Caco-2 (cell line): ENCODE measurements at regions not wholly inside any gene's neighbourhood (a gene's known extent, or its start where the extent isn't known, plus 50 kb on each side); places are given as distances from the start of the nearest gene placed in this dataset.
A peak's percentile ranks its signal among the peaks of the same experiment; 100 is the strongest.
"Not testable (repeated sequence)": the region's sequence is repeated elsewhere in the genome, so short reads cannot be mapped to it uniquely, and the experiment has no call there.

Experiments
- BruUV-seq: library from RNA; stranded (reverse); fragments of 400-500 nt; replicated peaks from 2 replicates; lab custom pipeline; 2021; lab: Mats Ljungman, UMichigan
- CTCF ChIA-PET: fragments of 300-600 bp; sonication (Branson Sonifier 250); formaldehyde crosslinking; loops from one replicate; lab custom pipeline; 2022; ENCODE audit warnings: antibody characterized with exemption; lab: Charles Lee
- POLR2A ChIA-PET: fragments of 300-600 bp; sonication (Branson Sonifier 250); formaldehyde crosslinking; loops from one replicate; lab custom pipeline; 2022; ENCODE audit warnings: antibody characterized with exemption; lab: Charles Lee
- DNase-seq, 2 experiments: peaks; one replicate each; pipeline versions ENCODE4 v3.0.0 to v3.0.0-alpha.2; 2020 to 2022
- H3K27me3 ChIP-seq: replicated peaks from 2 replicates; pipeline ENCODE4 v1.6.0; 2011; ENCODE audit warnings: low read length; ENCODE audit not compliant: control insufficient read depth, insufficient read depth
- H3K36me3 ChIP-seq: 2 replicates; pipeline ENCODE4 v1.5.1; 2011; ENCODE audit warnings: low read length; ENCODE audit not compliant: control insufficient read depth, insufficient read depth
- H3K4me1 ChIP-seq: fragments of 250-450 bp; sonication (Bioruptor Pico); 2 replicates; pipeline ENCODE4 v1.5.1; 2020; ENCODE audit warnings: mild to moderate bottlenecking
- H3K4me3 ChIP-seq: 2 replicates; pipeline ENCODE4 v1.5.1; 2011; ENCODE audit warnings: low read depth, mild to moderate bottlenecking, control low read depth, low read length
- H3K9me3 ChIP-seq: fragments of 250-450 bp; sonication (Bioruptor Pico); 2 replicates; pipeline ENCODE4 v1.5.1; 2020; ENCODE audit warnings: mild to moderate bottlenecking, moderate library complexity
- H3K27ac Mint-ChIP-seq: one replicate; pipeline ENCODE4 v1.8.0; 2022; ENCODE audit warnings: mixed read lengths; ENCODE audit not compliant: unreplicated experiment
- H3K27me3 Mint-ChIP-seq: one replicate; pipeline ENCODE4 v1.8.0; 2022; ENCODE audit warnings: mixed read lengths; ENCODE audit not compliant: insufficient read depth, unreplicated experiment
- H3K36me3 Mint-ChIP-seq: one replicate; pipeline ENCODE4 v1.8.0; 2022; ENCODE audit warnings: mild to moderate bottlenecking, mixed read lengths; ENCODE audit not compliant: insufficient read depth, unreplicated experiment
- H3K4me1 Mint-ChIP-seq: one replicate; pipeline ENCODE4 v1.8.0; 2022; ENCODE audit warnings: low read depth, mixed read lengths; ENCODE audit not compliant: unreplicated experiment
- H3K4me3 Mint-ChIP-seq: one replicate; pipeline ENCODE4 v1.8.0; 2022; ENCODE audit warnings: mild to moderate bottlenecking, moderate library complexity, mixed read lengths; ENCODE audit not compliant: unreplicated experiment
- H3K9me3 Mint-ChIP-seq: one replicate; pipeline ENCODE4 v1.8.0; 2022; ENCODE audit warnings: mixed read lengths; ENCODE audit not compliant: unreplicated experiment
- intact Hi-C: fragments of 100-400 bp; cut with micrococcal nuclease; formaldehyde crosslinking; loops from one replicate; pipeline ENCODE4 v1.10.0; 2022; ENCODE audit not compliant: unreplicated experiment
- TF ChIP-seq, protein P1 (sequence below), 2 experiments: fragments of 200-600 bp in 1 of 2; IDR thresholded peaks; 1 replicate in 1 of 2; 2 replicates in 1 of 2; pipeline versions ENCODE4 v1.5.1 to v1.8.0; 2011 to 2022; ENCODE audit warnings: antibody characterized with exemption in 1 of 2, control low read depth in 1 of 2, inconsistent platforms in 1 of 2, low read depth in 1 of 2, low read length in 1 of 2, mild to moderate bottlenecking in 1 of 2, moderate library complexity in 1 of 2; ENCODE audit not compliant: insufficient read depth in 1 of 2, severe bottlenecking in 1 of 2, unreplicated experiment in 1 of 2

DNA sequence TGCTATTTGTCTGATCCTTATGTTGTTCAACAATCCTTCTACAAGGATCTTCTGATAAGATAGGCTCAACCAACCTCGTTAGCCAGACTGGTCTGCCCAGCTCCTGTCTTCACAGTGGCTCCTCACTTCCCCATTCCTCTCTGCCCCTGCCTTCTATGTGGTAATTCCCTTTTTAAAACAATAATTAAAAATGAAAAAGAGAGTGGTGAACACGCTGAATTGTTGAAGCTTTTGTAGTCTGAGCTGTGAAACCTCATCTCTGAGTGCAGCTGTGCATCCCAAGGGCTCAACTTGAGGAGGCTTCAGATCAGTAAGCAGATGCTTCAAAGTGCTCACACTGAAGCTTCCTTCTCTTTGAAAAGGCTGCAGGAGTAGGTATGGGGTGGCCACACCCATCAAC is 70.7 kb upstream of the JUN start:
- Histone ChIP-seq H3K4me3 (no peak overlapping the region), H3K27me3 (no peaks in the 10 kb centered on the region), H3K36me3 (no peaks in the 10 kb centered on the region), H3K4me1 (peaks cover 29% of the 10 kb centered on the region), H3K9me3 (no peaks in the 10 kb centered on the region)
- no peak overlapping the region for H3K27ac Mint-ChIP-seq
- DNase-seq: peak; percentile 18 to 33
- CTCF ChIA-PET: interaction anchor here (1.0 to 1.4 kb wide), 3 partner anchors 9 to 56 kb away, joined by 3 read pairs; no protein-coding TSS in a partner anchor
- no TSS peak for BruUV-seq
- H3K4me1 Mint-ChIP-seq: peaks cover 11% of the 10 kb centered on the region
- no peaks in the 10 kb centered on the region for H3K9me3 Mint-ChIP-seq
- no peaks in the 10 kb centered on the region for H3K36me3 Mint-ChIP-seq
- no peaks in the 10 kb centered on the region for H3K27me3 Mint-ChIP-seq
- POLR2A ChIA-PET: no interaction called here
- TF ChIP-seq, protein P1, sequence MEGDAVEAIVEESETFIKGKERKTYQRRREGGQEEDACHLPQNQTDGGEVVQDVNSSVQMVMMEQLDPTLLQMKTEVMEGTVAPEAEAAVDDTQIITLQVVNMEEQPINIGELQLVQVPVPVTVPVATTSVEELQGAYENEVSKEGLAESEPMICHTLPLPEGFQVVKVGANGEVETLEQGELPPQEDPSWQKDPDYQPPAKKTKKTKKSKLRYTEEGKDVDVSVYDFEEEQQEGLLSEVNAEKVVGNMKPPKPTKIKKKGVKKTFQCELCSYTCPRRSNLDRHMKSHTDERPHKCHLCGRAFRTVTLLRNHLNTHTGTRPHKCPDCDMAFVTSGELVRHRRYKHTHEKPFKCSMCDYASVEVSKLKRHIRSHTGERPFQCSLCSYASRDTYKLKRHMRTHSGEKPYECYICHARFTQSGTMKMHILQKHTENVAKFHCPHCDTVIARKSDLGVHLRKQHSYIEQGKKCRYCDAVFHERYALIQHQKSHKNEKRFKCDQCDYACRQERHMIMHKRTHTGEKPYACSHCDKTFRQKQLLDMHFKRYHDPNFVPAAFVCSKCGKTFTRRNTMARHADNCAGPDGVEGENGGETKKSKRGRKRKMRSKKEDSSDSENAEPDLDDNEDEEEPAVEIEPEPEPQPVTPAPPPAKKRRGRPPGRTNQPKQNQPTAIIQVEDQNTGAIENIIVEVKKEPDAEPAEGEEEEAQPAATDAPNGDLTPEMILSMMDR (IDR thresholded peaks at IDR 0.05; ENCODE audit: insufficient read depth in 1 of 2, low read depth in 1 of 2, low read length in 1 of 2, severe bottlenecking in 1 of 2, unreplicated experiment in 1 of 2): no peak
- no peak overlapping the region for H3K4me3 Mint-ChIP-seq
- intact Hi-C loops: no loop called here

DNA sequence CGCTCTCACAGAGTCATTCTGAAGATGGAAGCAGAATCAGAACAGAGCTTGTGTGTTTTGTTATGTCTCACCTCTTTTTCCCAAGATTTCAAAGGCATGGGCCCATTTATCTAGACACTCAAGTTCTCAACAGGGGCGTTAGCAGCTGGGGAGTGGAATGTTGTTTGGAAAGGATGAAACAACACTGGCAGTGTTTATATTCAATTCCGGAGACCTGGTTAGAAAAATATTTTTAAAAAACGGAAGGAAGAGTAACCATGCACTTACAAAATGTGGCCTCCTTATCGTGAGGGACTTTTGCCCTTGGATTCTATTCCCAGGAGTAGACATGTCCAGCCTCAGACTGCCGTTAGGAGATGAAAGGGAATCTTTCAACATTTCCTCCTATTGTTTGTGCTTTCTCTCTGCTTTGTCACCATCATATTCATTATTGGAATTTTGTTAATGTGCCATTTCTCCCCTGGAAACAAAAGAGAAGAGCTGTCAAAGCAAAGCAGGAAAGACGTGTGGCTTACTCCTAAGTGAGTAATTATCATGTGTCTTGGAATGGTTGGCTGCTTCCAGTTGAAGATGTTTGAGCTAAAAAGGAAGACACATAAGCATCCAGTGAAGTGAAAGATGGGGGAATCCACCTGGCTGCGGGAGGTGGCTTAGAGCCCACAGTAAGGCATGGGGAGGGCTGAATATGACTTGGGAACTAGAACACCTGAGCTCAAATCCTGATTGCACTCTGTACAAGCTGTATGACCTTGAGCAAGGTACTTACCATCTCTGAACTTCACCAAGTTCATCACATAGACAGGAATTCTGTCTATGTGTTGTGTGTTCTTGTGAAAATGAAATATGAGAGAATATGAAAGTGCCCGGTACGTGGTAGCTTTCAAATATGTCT is 71.7 kb upstream of the JUN start:
- H3K4me3 ChIP-seq: no peak overlapping the region
- no peak overlapping the region for H3K27ac Mint-ChIP-seq
- no peak overlapping the region for H3K4me3 Mint-ChIP-seq
- no peaks in the 10 kb centered on the region for H3K27me3 Mint-ChIP-seq
- BruUV-seq: no TSS peak
- POLR2A ChIA-PET: no interaction called here
- H3K36me3 Mint-ChIP-seq: no peaks in the 10 kb centered on the region
- CTCF ChIA-PET: interaction anchor here (1.4 kb wide), 1 partner anchor 14 kb away, joined by 3 read pairs; no protein-coding TSS in a partner anchor
- intact Hi-C loops: loop anchor here (5.0 kb wide), 1 partner anchor 38 kb away; no protein-coding TSS in a partner anchor
- no peaks in the 10 kb centered on the region for H3K36me3 ChIP-seq
- H3K9me3 Mint-ChIP-seq: no peaks in the 10 kb centered on the region
- peaks cover 12% of the 10 kb centered on the region for H3K4me1 Mint-ChIP-seq
- no peaks in the 10 kb centered on the region for H3K27me3 ChIP-seq
- TF ChIP-seq, protein P1 (IDR thresholded peaks at IDR 0.05; ENCODE audit: insufficient read depth in 1 of 2, low read depth in 1 of 2, low read length in 1 of 2, severe bottlenecking in 1 of 2, unreplicated experiment in 1 of 2): no peak
- H3K9me3 ChIP-seq: no peaks in the 10 kb centered on the region
- no peak for DNase-seq
- peaks cover 29% of the 10 kb centered on the region for H3K4me1 ChIP-seq

DNA sequence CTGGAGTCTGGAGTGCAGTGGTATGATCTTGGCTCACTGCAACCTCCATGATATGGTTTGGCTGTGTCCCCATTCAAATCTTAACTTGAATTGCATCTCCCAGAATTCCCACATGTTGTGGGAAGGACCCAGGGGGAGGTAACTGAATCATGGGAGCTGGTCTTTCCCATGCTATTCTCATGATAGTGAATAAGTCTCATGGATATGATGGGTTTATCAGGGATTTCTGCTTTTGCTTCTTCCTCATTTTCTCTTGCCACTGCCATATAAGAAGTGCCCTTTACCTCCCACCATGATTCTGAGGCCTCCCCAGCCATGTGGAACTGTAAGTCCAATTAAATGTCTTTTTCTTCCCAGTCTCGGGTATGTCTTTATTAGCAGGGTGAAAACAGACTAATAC is 72.4 kb upstream of the JUN start:
- CTCF ChIA-PET: interaction anchor here (1.4 kb wide), 1 partner anchor 15 kb away, joined by 3 read pairs; no protein-coding TSS in a partner anchor
- H3K27me3 ChIP-seq, H3K27me3 Mint-ChIP-seq, H3K9me3 ChIP-seq, H3K4me3 Mint-ChIP-seq, H3K9me3 Mint-ChIP-seq, H3K27ac Mint-ChIP-seq, H3K36me3 ChIP-seq, BruUV-seq, POLR2A ChIA-PET, H3K36me3 Mint-ChIP-seq, H3K4me3 ChIP-seq, DNase-seq: not testable (repeated sequence)
- H3K4me1 ChIP-seq: peaks cover 29% of the 10 kb centered on the region
- H3K4me1 Mint-ChIP-seq: peaks cover 18% of the 10 kb centered on the region
- intact Hi-C loops: loop anchor here (5.0 kb wide), 1 partner anchor 39 kb away; no protein-coding TSS in a partner anchor
